AG04449 (cell line): ENCODE measurements at regions not wholly inside any gene's neighbourhood (a gene's known extent, or its start where the extent isn't known, plus 50 kb on each side); places are given as distances from the start of the nearest gene placed in this dataset.

Experiments
- CTCF ChIA-PET: fragments of 350-600 bp; formaldehyde crosslinking; extraction: SDS; loops from one replicate; lab custom pipeline; 2021; ENCODE audit warnings: antibody characterized with exemption; lab: Yijun Ruan, JAX
- POLR2A ChIA-PET: fragments of 400-600, 350-600 bp; formaldehyde crosslinking; extraction: SDS; loops from one replicate; lab custom pipeline; 2020; ENCODE audit warnings: antibody characterized with exemption, inconsistent platforms; lab: Yijun Ruan, JAX
- DNase-seq: peaks from one replicate; pipeline ENCODE4 v3.0.0-alpha.2; 2010; ENCODE audit warnings: low read depth, low spot score
- H3K4me3 ChIP-seq: 2 replicates; pipeline ENCODE4 v1.5.1; 2011; ENCODE audit warnings: low read depth, mild to moderate bottlenecking, control low read depth, low read length
- TF ChIP-seq, protein P1 (sequence below): IDR thresholded peaks from one replicate; pipeline ENCODE4 v1.5.1; 2011; ENCODE audit warnings: mild to moderate bottlenecking, moderate library complexity, low read length, control low read depth, inconsistent platforms; ENCODE audit not compliant: insufficient read depth; ENCODE audit errors: missing control alignments

DNA sequence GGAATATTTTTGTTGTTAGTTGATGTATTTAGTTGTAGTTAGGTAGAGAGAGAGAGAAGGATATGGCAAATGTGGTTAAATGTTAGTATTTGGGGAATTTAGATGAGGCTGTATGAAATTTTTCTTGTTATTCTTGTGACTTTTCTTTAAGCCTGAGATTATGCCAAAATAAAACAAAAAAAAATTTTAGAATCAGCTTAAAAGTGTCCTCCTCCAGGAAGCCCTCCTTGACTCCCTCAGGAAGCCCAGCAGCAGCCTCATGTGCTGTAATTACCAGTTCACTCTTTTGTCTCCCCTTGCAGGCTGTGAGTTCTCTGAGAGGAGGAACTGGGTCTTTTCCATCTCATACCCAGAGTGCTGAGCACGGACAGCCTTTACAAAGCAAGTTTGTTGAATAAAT, 243.5 kb downstream of the TFCP2L1 start:
- CTCF ChIA-PET = interaction anchor here (2.3 kb wide), 1 partner anchor 30 kb away, joined by 5 read pairs; no protein-coding TSS in a partner anchor
- POLR2A ChIA-PET = no interaction called here
- no peak overlapping the region for H3K4me3 ChIP-seq
- TF ChIP-seq, protein P1, sequence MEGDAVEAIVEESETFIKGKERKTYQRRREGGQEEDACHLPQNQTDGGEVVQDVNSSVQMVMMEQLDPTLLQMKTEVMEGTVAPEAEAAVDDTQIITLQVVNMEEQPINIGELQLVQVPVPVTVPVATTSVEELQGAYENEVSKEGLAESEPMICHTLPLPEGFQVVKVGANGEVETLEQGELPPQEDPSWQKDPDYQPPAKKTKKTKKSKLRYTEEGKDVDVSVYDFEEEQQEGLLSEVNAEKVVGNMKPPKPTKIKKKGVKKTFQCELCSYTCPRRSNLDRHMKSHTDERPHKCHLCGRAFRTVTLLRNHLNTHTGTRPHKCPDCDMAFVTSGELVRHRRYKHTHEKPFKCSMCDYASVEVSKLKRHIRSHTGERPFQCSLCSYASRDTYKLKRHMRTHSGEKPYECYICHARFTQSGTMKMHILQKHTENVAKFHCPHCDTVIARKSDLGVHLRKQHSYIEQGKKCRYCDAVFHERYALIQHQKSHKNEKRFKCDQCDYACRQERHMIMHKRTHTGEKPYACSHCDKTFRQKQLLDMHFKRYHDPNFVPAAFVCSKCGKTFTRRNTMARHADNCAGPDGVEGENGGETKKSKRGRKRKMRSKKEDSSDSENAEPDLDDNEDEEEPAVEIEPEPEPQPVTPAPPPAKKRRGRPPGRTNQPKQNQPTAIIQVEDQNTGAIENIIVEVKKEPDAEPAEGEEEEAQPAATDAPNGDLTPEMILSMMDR = no peak
- no peak for DNase-seq

DNA sequence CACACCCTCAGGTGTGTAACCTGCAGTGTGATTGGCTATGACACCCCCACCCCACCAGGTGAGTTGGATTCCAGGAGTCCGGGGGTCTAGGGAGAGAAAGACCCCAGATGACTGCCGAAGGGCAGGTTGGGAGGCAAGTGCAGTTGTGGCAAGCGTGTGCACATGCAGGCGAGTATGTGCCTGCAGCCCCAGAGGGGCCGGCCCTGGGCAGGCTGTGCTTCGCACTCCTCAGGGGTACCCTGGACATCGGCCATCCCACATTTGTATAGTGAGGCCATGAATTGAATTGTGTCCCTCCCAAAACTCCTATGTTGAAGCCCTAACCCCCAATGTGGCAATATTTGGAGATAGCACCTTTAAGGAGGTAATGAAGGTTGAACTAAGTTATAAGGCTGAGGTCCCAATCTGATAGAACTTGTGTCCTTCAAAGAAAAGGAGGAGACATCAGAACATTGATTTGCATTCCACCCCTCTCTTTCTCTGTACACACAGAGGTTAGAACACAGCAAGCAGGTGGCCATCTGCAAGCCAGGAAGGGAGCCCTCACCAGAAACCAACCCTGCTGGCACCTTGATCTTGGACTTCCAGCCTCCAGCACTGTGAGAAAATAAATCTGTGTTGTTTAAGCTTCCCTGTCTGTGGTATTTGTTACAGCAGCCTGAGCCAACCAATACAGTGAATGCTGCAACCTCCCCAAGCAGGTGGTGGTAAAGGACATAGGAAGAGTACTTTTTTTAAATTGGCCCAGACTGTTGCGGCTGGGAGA, 241.8 kb downstream of the TFCP2L1 start:
- no peak overlapping the region for H3K4me3 ChIP-seq

DNA sequence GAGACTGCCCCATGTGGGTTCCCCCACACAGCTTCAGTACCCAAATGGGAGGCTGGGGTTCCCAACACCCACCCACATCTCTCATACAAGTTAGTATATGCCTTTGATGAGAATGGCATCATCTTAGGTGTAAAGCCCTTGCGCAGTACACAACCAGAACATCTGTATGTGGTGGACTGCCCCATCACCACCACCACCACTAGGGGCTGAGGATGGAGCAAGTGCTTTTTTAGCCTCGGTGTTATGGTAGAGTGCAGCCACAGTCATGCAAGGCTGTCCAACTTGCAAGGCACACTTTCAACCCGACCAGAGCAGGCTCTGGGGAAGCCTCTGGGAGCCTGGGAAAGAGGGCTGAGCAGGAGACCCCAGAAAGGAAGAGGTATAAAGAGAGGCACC, 241.2 kb downstream of the TFCP2L1 start:
- POLR2A ChIA-PET = no interaction called here
- CTCF ChIA-PET = no interaction called here
- TF ChIP-seq, protein P1 = no peak
- no peak for DNase-seq
- no peak overlapping the region for H3K4me3 ChIP-seq

More for the DNA sequence above, 241.8 kb downstream of the TFCP2L1 start:
- ChIA-PET POLR2A (no interaction called here), CTCF (no interaction called here)
- TF ChIP-seq, protein P1 = no peak
- DNase-seq = no peak

DNA sequence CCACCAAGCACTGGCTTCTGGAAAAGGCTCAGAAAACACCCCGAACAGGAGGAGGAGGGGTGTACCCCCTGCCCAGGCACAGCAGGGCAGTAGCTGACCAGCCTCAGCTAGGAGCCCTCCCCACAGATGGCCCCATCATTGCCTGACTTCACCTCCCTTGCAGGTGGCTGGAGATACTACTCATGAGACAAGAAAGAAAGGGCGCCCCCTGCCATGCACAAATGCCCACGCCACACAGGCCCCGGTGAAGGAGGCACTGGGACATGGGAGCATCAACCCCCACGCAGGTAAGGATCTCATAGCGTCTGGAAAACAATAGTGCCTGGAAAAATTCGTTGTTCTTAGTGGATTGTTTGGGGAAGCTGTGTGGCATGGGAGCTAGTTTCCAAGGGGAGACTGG, 240.6 kb downstream of the TFCP2L1 start:
- no peak overlapping the region for H3K4me3 ChIP-seq
- TF ChIP-seq, protein P1 = no peak
- no peak for DNase-seq
- POLR2A ChIA-PET = no interaction called here
- CTCF ChIA-PET = interaction anchor here (0.6 kb wide), 1 partner anchor 417 kb away, joined by 3 read pairs; no protein-coding TSS in a partner anchor

DNA sequence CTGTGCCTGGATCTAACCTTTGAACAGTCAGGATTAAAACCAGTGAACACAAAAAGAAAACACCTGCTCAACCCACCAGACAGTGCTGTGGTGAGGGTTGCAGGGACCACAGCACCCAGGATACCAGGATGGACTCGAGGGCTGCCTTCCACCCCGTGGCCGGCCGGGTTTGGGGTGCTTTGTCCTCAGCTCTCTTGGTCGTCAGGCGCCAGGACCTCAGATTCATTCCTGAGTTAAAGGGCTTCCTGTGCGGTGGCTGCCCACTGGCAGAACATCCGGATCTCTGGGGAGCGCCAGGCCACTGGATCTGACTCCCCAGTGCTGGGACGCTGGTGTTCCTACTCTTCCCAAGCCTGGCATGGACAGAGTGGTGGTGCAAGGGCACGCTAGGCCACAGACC, 239.8 kb downstream of the TFCP2L1 start:
- TF ChIP-seq, protein P1 = no peak
- no peak for DNase-seq
- no peak overlapping the region for H3K4me3 ChIP-seq
- POLR2A ChIA-PET = no interaction called here
- CTCF ChIA-PET = no interaction called here

DNA sequence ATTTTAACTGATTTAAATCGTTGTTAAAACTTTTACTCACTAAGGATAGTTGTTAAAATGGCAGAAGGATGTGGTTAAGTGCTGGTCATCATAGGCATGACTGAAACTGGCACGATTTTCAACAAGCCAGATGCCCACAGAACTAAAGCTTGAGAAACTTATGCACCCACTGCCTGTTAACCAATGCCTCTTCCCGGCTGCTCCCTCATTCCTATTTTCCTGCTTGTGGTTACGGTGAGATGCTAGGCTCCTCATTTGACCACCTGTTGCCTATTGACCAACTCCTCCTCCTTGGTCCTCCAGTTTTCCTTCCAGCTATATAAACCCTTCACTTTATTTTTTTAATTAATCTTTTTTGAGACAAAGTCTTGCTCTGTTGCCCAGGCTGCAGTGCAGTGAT, 238.7 kb downstream of the TFCP2L1 start:
- DNase-seq = no peak
- ChIA-PET CTCF (no interaction called here), POLR2A (no interaction called here)
- TF ChIP-seq, protein P1 = no peak
- no peak overlapping the region for H3K4me3 ChIP-seq
